ENCODE measurements at regions not wholly inside any gene's neighbourhood (a gene's known extent, or its start where the extent isn't known, plus 50 kb on each side); places are given as distances from the start of the nearest gene placed in this dataset.

GRCh38 chrX:98646351-98646750 lies 1762.6 kb downstream of the RPA4 start:
- TF ChIP-seq GATA2 (IDR thresholded peaks at IDR 0.05; ENCODE audit: insufficient read depth, insufficient read length, low read depth, low read length) (no peak), CTCF (IDR thresholded peaks at IDR 0.05; ENCODE audit: extremely low read depth in 1 of 2, insufficient read depth in 1 of 2, low read depth in 1 of 2, low read length in 2 of 2) (no peak), MAX (IDR thresholded peaks at IDR 0.05; ENCODE audit: insufficient read depth, insufficient read length) (no peak)
